ENCODE measurements at regions not wholly inside any gene's neighbourhood (a gene's known extent, or its start where the extent isn't known, plus 50 kb on each side); places are given as distances from the start of the nearest gene placed in this dataset.
A peak's percentile ranks its signal among the peaks of the same experiment; 100 is the strongest.

DNA sequence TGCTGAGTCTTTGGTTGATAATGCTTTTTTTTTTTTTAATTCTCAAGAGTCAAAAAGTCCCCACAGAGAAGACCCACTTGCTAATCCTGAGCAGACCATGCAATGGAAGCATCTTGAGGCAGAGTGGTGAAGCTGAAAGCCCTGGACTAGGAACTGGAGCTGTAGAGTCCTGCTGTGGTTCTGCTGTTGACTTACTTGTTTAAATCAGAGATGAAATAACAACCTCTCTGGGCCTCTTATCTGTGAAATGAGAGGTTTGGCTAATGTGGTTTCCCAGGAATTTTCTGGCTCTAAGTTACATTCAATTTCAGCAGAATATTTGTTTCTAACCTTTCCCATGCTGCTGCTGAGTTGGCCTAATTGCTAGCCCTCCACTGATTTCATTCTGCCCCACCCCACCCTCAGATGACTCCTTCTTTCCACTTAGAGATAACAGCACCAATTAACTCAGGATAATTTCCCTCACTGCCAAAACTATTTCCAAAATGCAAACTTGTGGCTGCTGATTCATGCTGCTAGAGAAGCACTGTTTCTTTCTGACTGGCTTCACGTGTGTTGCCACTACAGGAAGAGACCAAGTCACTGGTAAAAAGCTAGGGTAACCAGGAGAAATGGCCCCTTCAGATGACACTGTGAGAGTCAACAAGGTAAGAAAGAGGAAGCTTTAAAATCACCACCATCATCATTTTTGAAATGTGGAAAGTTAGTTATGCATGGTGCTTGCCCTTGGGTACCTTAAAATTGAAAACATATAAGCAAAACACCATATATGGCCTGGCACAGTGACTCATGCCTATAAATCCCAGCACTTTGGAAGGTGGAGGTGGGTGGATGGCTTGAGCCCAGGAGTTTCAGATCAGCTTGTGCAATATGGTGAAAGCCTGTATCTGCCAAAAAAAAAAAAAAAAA is 326.4 kb downstream of the DCHS2 start:
- Histone ChIP-seq H3K4me1 (ENCODE audit: control insufficient read depth in 5 of 5, insufficient read depth in 5 of 5, low read length in 5 of 5) (peaks cover 0 to 5% (median 0%) of the 10 kb centered on the region in 5 donors), H3K9me3 (ENCODE audit: control insufficient read depth in 4 of 4, insufficient read depth in 3 of 4, low read length in 3 of 4) (no peaks in the 10 kb centered on the region), H3K4me3 (no peak overlapping the region), H3K9ac (ENCODE audit: insufficient read depth in 1 of 2, low read length in 2 of 2) (no peak overlapping the region), H3K27ac (ENCODE audit: low read depth in 1 of 2, low read length in 1 of 2) (no peak overlapping the region), H3K27me3 (ENCODE audit: control insufficient read depth in 3 of 3, insufficient read depth in 3 of 3, low read length in 2 of 3) (no peaks in the 10 kb centered on the region), H3K36me3 (ENCODE audit: control insufficient read depth in 4 of 4, insufficient read depth in 4 of 4, low read length in 4 of 4) (no peaks in the 10 kb centered on the region)
- ATAC-seq (ENCODE audit: insufficient read depth, low FRiP score) (peak; percentile 89), DNase-seq (no peak)
- TF ChIP-seq, protein P1, sequence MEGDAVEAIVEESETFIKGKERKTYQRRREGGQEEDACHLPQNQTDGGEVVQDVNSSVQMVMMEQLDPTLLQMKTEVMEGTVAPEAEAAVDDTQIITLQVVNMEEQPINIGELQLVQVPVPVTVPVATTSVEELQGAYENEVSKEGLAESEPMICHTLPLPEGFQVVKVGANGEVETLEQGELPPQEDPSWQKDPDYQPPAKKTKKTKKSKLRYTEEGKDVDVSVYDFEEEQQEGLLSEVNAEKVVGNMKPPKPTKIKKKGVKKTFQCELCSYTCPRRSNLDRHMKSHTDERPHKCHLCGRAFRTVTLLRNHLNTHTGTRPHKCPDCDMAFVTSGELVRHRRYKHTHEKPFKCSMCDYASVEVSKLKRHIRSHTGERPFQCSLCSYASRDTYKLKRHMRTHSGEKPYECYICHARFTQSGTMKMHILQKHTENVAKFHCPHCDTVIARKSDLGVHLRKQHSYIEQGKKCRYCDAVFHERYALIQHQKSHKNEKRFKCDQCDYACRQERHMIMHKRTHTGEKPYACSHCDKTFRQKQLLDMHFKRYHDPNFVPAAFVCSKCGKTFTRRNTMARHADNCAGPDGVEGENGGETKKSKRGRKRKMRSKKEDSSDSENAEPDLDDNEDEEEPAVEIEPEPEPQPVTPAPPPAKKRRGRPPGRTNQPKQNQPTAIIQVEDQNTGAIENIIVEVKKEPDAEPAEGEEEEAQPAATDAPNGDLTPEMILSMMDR (IDR thresholded peaks at IDR 0.05; ENCODE audit: control extremely low read depth, extremely low read depth) = no peak
- 15 to 38% methylated on average over 1 of the region's 1 CpG for WGBS, 2 donors

DNA sequence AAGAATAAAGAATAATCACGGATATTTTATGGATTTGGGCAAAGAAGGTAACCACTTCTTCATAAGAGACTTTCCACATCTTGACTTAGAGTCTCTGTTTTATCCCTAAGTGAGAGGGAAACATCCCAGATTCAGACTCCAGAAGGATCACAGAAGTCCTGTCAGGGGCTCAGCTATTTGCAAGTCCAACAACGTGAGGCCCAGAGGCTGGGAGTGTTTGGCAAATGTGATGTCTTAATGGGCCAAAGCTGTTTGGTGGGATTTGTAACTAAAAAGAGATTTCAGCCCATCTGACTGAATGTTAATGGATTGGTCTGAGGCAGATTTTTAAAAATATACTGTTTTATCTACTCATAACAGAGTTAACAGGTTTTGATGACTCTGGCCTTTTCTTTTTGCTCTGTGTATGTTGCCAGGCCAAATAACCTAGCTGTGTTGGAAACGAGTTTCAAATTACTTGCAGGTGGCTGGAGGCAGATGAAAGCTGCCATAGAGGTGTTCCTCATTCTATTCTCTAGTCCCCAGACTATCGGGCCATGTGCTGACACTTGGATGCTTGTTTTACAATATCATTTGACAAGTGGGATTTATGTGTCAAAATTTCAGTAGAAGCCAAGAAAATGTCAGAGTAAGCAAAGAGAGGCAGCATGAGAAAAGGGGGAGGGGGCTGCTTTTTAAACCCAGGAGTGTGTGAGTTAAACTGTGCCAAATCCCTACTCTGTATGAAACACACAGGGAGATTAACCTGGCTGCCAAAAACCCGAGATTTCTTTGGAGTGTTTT is 330.9 kb downstream of the DCHS2 start:
- H3K27ac ChIP-seq (ENCODE audit: low read depth in 1 of 2, low read length in 1 of 2) = no peak overlapping the region
- no peak overlapping the region for H3K9ac ChIP-seq (ENCODE audit: insufficient read depth in 1 of 2, low read length in 2 of 2)
- H3K27me3 ChIP-seq (ENCODE audit: control insufficient read depth in 3 of 3, insufficient read depth in 3 of 3, low read length in 2 of 3) = no peaks in the 10 kb centered on the region
- H3K36me3 ChIP-seq (ENCODE audit: control insufficient read depth in 4 of 4, insufficient read depth in 4 of 4, low read length in 4 of 4) = no peaks in the 10 kb centered on the region
- H3K9me3 ChIP-seq (ENCODE audit: control insufficient read depth in 4 of 4, insufficient read depth in 3 of 4, low read length in 3 of 4) = no peaks in the 10 kb centered on the region
- ATAC-seq (ENCODE audit: insufficient read depth, low FRiP score) (no peak), DNase-seq (peak in 2 of 3 donors; percentile 6 to 23)
- WGBS, 2 donors = 45 to 59% methylated on average over 5 of the region's 5 CpGs
- TF ChIP-seq, protein P1 (IDR thresholded peaks at IDR 0.05; ENCODE audit: control extremely low read depth, extremely low read depth) = no peak
- no peak overlapping the region for H3K4me3 ChIP-seq
- H3K4me1 ChIP-seq (ENCODE audit: control insufficient read depth in 5 of 5, insufficient read depth in 5 of 5, low read length in 5 of 5) = peaks cover 0 to 5% (median 0%) of the 10 kb centered on the region in 5 donors

DNA sequence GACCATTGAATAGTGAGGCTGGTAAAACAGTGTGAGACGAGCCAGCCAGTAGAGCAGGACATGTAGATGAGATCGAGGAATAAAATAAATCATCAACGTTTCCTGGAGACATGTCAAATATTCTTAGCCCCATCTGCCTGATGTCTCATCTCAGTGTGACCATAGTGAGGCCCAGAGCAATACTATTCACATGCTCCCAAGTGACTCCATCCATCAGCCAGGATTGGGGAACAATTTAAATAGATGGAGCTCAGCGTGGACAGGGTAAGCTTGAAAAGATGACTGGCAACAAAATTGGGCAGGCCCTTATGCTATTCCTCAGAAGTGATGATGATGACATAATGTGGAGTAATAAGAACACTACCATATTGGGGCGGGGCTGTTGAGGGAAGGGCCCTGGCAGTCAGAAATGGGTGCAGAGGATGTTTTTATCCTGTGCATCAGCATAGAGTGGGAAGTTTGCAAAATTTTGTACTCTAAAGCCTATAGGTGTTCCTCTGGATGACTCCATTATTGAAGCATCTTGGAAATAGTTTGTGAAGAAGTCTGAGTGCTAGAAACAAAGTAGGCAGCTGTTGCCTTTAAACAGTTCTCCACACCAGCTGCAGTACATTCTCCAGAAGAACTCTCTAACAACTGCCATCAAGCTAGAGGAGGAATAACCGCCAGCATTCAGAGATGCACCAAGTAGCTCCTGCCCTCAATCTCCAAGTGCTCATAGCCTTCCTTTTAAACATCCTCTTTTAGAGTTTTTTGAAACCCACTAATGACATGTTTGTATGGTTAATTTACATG is 333.0 kb downstream of the DCHS2 start:
- 63 to 71% methylated on average over 6 of the region's 6 CpGs for WGBS, 2 donors
- DNase-seq (no peak), ATAC-seq (ENCODE audit: insufficient read depth, low FRiP score) (no peak)
- Histone ChIP-seq H3K4me1 (ENCODE audit: control insufficient read depth in 5 of 5, insufficient read depth in 5 of 5, low read length in 5 of 5) (peaks cover 0 to 5% (median 0%) of the 10 kb centered on the region in 5 donors), H3K27ac (ENCODE audit: low read depth in 1 of 2, low read length in 1 of 2) (no peak overlapping the region), H3K9me3 (ENCODE audit: control insufficient read depth in 4 of 4, insufficient read depth in 3 of 4, low read length in 3 of 4) (no peaks in the 10 kb centered on the region), H3K4me3 (no peak overlapping the region), H3K27me3 (ENCODE audit: control insufficient read depth in 3 of 3, insufficient read depth in 3 of 3, low read length in 2 of 3) (no peaks in the 10 kb centered on the region), H3K9ac (ENCODE audit: insufficient read depth in 1 of 2, low read length in 2 of 2) (no peak overlapping the region), H3K36me3 (ENCODE audit: control insufficient read depth in 4 of 4, insufficient read depth in 4 of 4, low read length in 4 of 4) (no peaks in the 10 kb centered on the region)
- TF ChIP-seq, protein P1 (IDR thresholded peaks at IDR 0.05; ENCODE audit: control extremely low read depth, extremely low read depth) = no peak
